Inferior parietal cortex (tissue), 1 donor: ENCODE measurements at regions not wholly inside any gene's neighbourhood (a gene's known extent, or its start where the extent isn't known, plus 50 kb on each side); places are given as distances from the start of the nearest gene placed in this dataset.
A peak's percentile ranks its signal among the peaks of the same experiment; 100 is the strongest.
"Not testable (repeated sequence)": the region's sequence is repeated elsewhere in the genome, so short reads cannot be mapped to it uniquely, and the experiment has no call there.

Experiments used
- DNase-seq: peaks from one replicate; pipeline ENCODE4 v3.0.0-alpha.2; 2016; ENCODE audit errors: extremely low spot score

GRCh38 chr7:24434972-24435371 lies 138.3 kb upstream of the PALS2 start:
- no peak for DNase-seq

- no peak for DNase-seq
Observed at GRCh38 chr7:24436131-24436920, 136.9 kb upstream of the PALS2 start.

GRCh38 chr7:24438232-24438631 lies 135.0 kb upstream of the PALS2 start:
- DNase-seq, result no peak

- DNase-seq, result not testable (repeated sequence)
Observed at GRCh38 chr7:24439104-24439503, 134.1 kb upstream of the PALS2 start.

GRCh38 chr7:24440892-24441291 lies 132.4 kb upstream of the PALS2 start:
- DNase-seq, result no peak

- DNase-seq, result peak; percentile 3
Observed at GRCh38 chr7:24441314-24442027, 131.8 kb upstream of the PALS2 start.

GRCh38 chr7:24442170-24442777 lies 131.0 kb upstream of the PALS2 start:
- DNase-seq, result peak; percentile 20

- peak; percentile 55 for DNase-seq
Observed at GRCh38 chr7:24444666-24445440, 128.4 kb upstream of the PALS2 start.

- no peak for DNase-seq
Observed at GRCh38 chr7:24448038-24448437, 125.2 kb upstream of the PALS2 start.

- not testable (repeated sequence) for DNase-seq
Observed at GRCh38 chr7:24449416-24449815, 123.8 kb upstream of the PALS2 start.

GRCh38 chr7:24455813-24456525 lies 117.3 kb upstream of the PALS2 start:
- DNase-seq, result no peak

- DNase-seq, result no peak
Observed at GRCh38 chr7:24456526-24457218, 116.6 kb upstream of the PALS2 start.

- no peak for DNase-seq
Observed at GRCh38 chr7:24457219-24457558, 116.1 kb upstream of the PALS2 start.

GRCh38 chr7:24462117-24462516 lies 111.1 kb upstream of the PALS2 start:
- DNase-seq, result no peak

GRCh38 chr7:24462984-24463383 lies 110.3 kb upstream of the PALS2 start:
- no peak for DNase-seq

- no peak for DNase-seq
Observed at GRCh38 chr7:24463474-24463873, 109.8 kb upstream of the PALS2 start.

- no peak for DNase-seq
Observed at GRCh38 chr7:24464861-24465260, 108.4 kb upstream of the PALS2 start.

- DNase-seq, result no peak
Observed at GRCh38 chr7:24466168-24466768, 107.0 kb upstream of the PALS2 start.

- no peak for DNase-seq
Observed at GRCh38 chr7:24469118-24469517, 104.1 kb upstream of the PALS2 start.

- DNase-seq, result no peak
Observed at GRCh38 chr7:24472093-24472492, 101.2 kb upstream of the PALS2 start.
